T47D (cell line): ENCODE measurements at regions not wholly inside any gene's neighbourhood (a gene's known extent, or its start where the extent isn't known, plus 50 kb on each side); places are given as distances from the start of the nearest gene placed in this dataset.

Source experiments
- DNase-seq, 2 experiments: peaks; one replicate each; pipeline versions ENCODE4 v3.0.0 to v3.0.0-alpha.2; 2011 to 2012; ENCODE audit warnings: low read depth in 1 of 2, low spot score in 1 of 2
- JUND ChIP-seq: IDR thresholded peaks from 2 replicates; pipeline ENCODE4 v1.6.1; 2012; ENCODE audit warnings: low read depth
- in situ Hi-C: cut with HindIII; loops from 2 replicates; pipeline ENCODE4 v1.10.0; 2016; ENCODE audit warnings: low sequenced_read_pairs, low pct_unique_long_range_greater_than_20kb

GRCh38 chr4:120355881-120356280 is 289.2 kb upstream of the MAD2L1 start:
- no peak for TF ChIP-seq JUND
- in situ Hi-C loops = no loop called here
- no peak for DNase-seq

GRCh38 chr4:120354381-120354780 is 287.7 kb upstream of the MAD2L1 start:
- no peak for TF ChIP-seq JUND
- DNase-seq = no peak
- in situ Hi-C loops = no loop called here

GRCh38 chr4:120353235-120353634 is 286.6 kb upstream of the MAD2L1 start:
- TF ChIP-seq JUND = no peak
- in situ Hi-C loops = no loop called here
- DNase-seq = no peak

GRCh38 chr4:120352739-120353138 is 286.1 kb upstream of the MAD2L1 start:
- TF ChIP-seq JUND = no peak
- in situ Hi-C loops = no loop called here
- no peak for DNase-seq

- no peak for DNase-seq
- no peak for TF ChIP-seq JUND
- in situ Hi-C loops = no loop called here
Observed at GRCh38 chr4:120348948-120349347, 282.3 kb upstream of the MAD2L1 start.

- TF ChIP-seq JUND = no peak
- in situ Hi-C loops = no loop called here
- DNase-seq = no peak
Observed at GRCh38 chr4:120348521-120348920, 281.9 kb upstream of the MAD2L1 start.

GRCh38 chr4:120331486-120332370 is 265.1 kb upstream of the MAD2L1 start:
- DNase-seq = no peak
- in situ Hi-C loops = no loop called here
- no peak for TF ChIP-seq JUND

GRCh38 chr4:120329386-120329785 is 262.7 kb upstream of the MAD2L1 start:
- no peak for DNase-seq
- no peak for TF ChIP-seq JUND
- in situ Hi-C loops = no loop called here

GRCh38 chr4:120327276-120327675 is 260.6 kb upstream of the MAD2L1 start:
- no peak for TF ChIP-seq JUND
- in situ Hi-C loops = no loop called here
- no peak for DNase-seq

- DNase-seq = no peak
- in situ Hi-C loops = no loop called here
- no peak for TF ChIP-seq JUND
Observed at GRCh38 chr4:120319046-120319767, 252.6 kb upstream of the MAD2L1 start.

GRCh38 chr4:120318196-120318846 is 251.7 kb upstream of the MAD2L1 start:
- no peak for TF ChIP-seq JUND
- no peak for DNase-seq
- in situ Hi-C loops = no loop called here

- no peak for DNase-seq
- in situ Hi-C loops = no loop called here
Observed at GRCh38 chr4:120317713-120318112, 251.1 kb upstream of the MAD2L1 start.

GRCh38 chr4:120316416-120316815 is 249.8 kb upstream of the MAD2L1 start:
- in situ Hi-C loops = no loop called here
- TF ChIP-seq JUND = no peak
- no peak for DNase-seq

More at GRCh38 chr4:120317713-120318112, 251.1 kb upstream of the MAD2L1 start:
- no peak for TF ChIP-seq JUND
